K562 (cell line): ENCODE measurements at regions not wholly inside any gene's neighbourhood (a gene's known extent, or its start where the extent isn't known, plus 50 kb on each side); places are given as distances from the start of the nearest gene placed in this dataset.

Experiments
- ATAC-seq: fragments of 200-7000 bp; cut with Tn5 transposase; 3 replicates; pipeline ENCODE4 v1.9.1; 2020; ENCODE audit warnings: moderate library complexity
- BruUV-seq: library from RNA; stranded (reverse); fragments of 400-500 nt; replicated peaks from 2 replicates; lab custom pipeline; 2021; lab: Mats Ljungman, UMichigan
- CTCF ChIA-PET: fragments of 300-600 bp; formaldehyde crosslinking; extraction: SDS; loops from one replicate; lab custom pipeline; 2021; ENCODE audit warnings: low intra/inter-chr PET ratio; lab: Yijun Ruan, JAX
- POLR2A ChIA-PET: fragments of 300-600, 350-650 bp; sonication (Branson Sonifier 250); formaldehyde crosslinking; extraction: SDS; loops from one replicate; lab custom pipeline; 2021; ENCODE audit warnings: antibody characterized with exemption, inconsistent platforms; lab: Yijun Ruan, JAX
- DNase-seq, 4 experiments: peaks; one replicate each; pipeline versions ENCODE4 v3.0.0 to v3.0.0-alpha.2; 2011 to 2018; ENCODE audit warnings: low spot score in 3 of 4, mixed read lengths in 3 of 4; ENCODE audit errors: extremely low read depth in 1 of 4
- FAIRE-seq: peaks from 2 replicates; lab custom pipeline; 2011; peaks lifted over from hg19 to GRCh38; lab: Jason Lieb, UNC
- H2AFZ ChIP-seq: 2 replicates; pipeline ENCODE4 v1.6.0; 2011; ENCODE audit warnings: low read depth, low read length, control low read depth, inconsistent platforms
- H3K27ac ChIP-seq: fragments of 200-600 bp; 3 replicates; pipeline ENCODE4 v1.8.0; 2011; ENCODE audit warnings: low read depth, mild to moderate bottlenecking, control low read depth, inconsistent platforms, low read length, moderate library complexity, mixed read lengths; ENCODE audit errors: extremely low read depth
- H3K27me3 ChIP-seq, 2 experiments: fragments of 300-600 bp in 1 of 2; 2 replicates in 1 of 2; 3 replicates in 1 of 2; pipeline versions ENCODE4 v1.6.0 to v1.8.0; 2011; ENCODE audit warnings: inconsistent platforms in 2 of 2, low read length in 2 of 2, mild to moderate bottlenecking in 1 of 2, mixed read lengths in 1 of 2, moderate library complexity in 1 of 2; ENCODE audit not compliant: control insufficient read depth in 2 of 2, insufficient read depth in 2 of 2
- H3K36me3 ChIP-seq: fragments of 300-600 bp; 3 replicates; pipeline ENCODE4 v1.8.0; 2011; ENCODE audit warnings: mild to moderate bottlenecking, low read length, inconsistent platforms; ENCODE audit not compliant: control insufficient read depth, insufficient read depth
- H3K4me1 ChIP-seq, 2 experiments: fragments of 200-600 bp in 1 of 2; replicated peaks in 1 of 2; 2 replicates in 1 of 2; 3 replicates in 1 of 2; pipeline versions ENCODE4 v1.5.1 to v1.8.0; 2011; ENCODE audit warnings: inconsistent platforms in 2 of 2, low read length in 2 of 2, mild to moderate bottlenecking in 1 of 2, mixed read lengths in 1 of 2, moderate library complexity in 1 of 2; ENCODE audit not compliant: control insufficient read depth in 2 of 2, insufficient read depth in 2 of 2
- H3K4me2 ChIP-seq: 2 replicates; pipeline ENCODE4 v1.6.1; 2011; ENCODE audit warnings: low read length, control low read depth, inconsistent platforms, mixed read lengths; ENCODE audit not compliant: insufficient read depth
- H3K4me3 ChIP-seq: fragments of 200-600 bp; sonication (generic), shearing (Covaris generic); 2 replicates; pipeline ENCODE4 v1.5.1; 2016; ENCODE audit warnings: control low read depth, inconsistent platforms
- H3K79me2 ChIP-seq: fragments of 200-600 bp; 3 replicates; pipeline ENCODE4 v1.8.0; 2011; ENCODE audit warnings: low read length, inconsistent platforms; ENCODE audit not compliant: control insufficient read depth, insufficient read depth
- H3K9ac ChIP-seq, 2 experiments: 2 replicates each; pipeline versions ENCODE4 v1.6.0 to v1.6.1; 2011; ENCODE audit warnings: low read depth in 2 of 2, low read length in 2 of 2, control low read depth in 1 of 2, inconsistent platforms in 1 of 2, mild to moderate bottlenecking in 1 of 2, mixed read lengths in 1 of 2; ENCODE audit not compliant: insufficient read depth in 1 of 2
- H3K9me1 ChIP-seq: one replicate; pipeline ENCODE4 v1.6.0; 2011; ENCODE audit warnings: inconsistent platforms, mild to moderate bottlenecking, low read length, moderate library complexity; ENCODE audit not compliant: control insufficient read depth, insufficient read depth
- H3K9me3 ChIP-seq: replicated peaks from 2 replicates; pipeline ENCODE4 v1.5.1; 2011; ENCODE audit warnings: low read depth, low read length, inconsistent platforms; ENCODE audit not compliant: control insufficient read depth, insufficient read depth
- H4K20me1 ChIP-seq: replicated peaks from 2 replicates; pipeline ENCODE4 v1.6.1; 2011; ENCODE audit warnings: low read length, inconsistent platforms, mixed read lengths; ENCODE audit not compliant: control insufficient read depth, insufficient read depth
- DPF2 ChIP-seq: fragments of 450-650 bp; IDR thresholded peaks from 2 replicates; pipeline ENCODE4 v1.6.1; 2016
- ETS2 ChIP-seq: IDR thresholded peaks from 2 replicates; pipeline ENCODE4 v1.6.1; 2016; ENCODE audit warnings: borderline replicate concordance, missing genetic modification characterization, mild to moderate bottlenecking, moderate library complexity, missing compliant biosample characterization; ENCODE audit not compliant: poor library complexity, severe bottlenecking
- MYBL2 ChIP-seq, 2 experiments: fragments of 450-650 bp in 1 of 2; sonication (generic) in 1 of 2; formaldehyde crosslinking in 1 of 2; IDR thresholded peaks; 2 replicates each; pipeline versions ENCODE4 v1.6.1 to v1.8.1; 2017 to 2022; ENCODE audit warnings: borderline replicate concordance in 1 of 2, inconsistent platforms in 1 of 2, low read depth in 1 of 2, mild to moderate bottlenecking in 1 of 2, missing genetic modification reagents in 1 of 2, moderate library complexity in 1 of 2
- POLR2AphosphoS2 ChIP-seq: IDR thresholded peaks from 2 replicates; pipeline ENCODE4 v1.6.1; 2012; ENCODE audit warnings: low read length, improper control_type of control experiment
- PTTG1 ChIP-seq: fragments of 450-650 bp; IDR thresholded peaks from 2 replicates; pipeline ENCODE4 v1.6.1; 2016; ENCODE audit warnings: low read depth, mild to moderate bottlenecking, missing genetic modification characterization, missing compliant biosample characterization
- RREB1 ChIP-seq: fragments of 250-450 bp; sonication (Bioruptor Pico); IDR thresholded peaks from 2 replicates; pipeline ENCODE4 v1.4.0; 2020
- SMARCC2 ChIP-seq: fragments of 450-650 bp; IDR thresholded peaks from 2 replicates; pipeline ENCODE4 v1.6.1; 2017; ENCODE audit warnings: antibody characterized with exemption, moderate library complexity, mild to moderate bottlenecking, low read depth
- SRSF1 ChIP-seq: fragments of 200-400 bp; formaldehyde crosslinking; IDR thresholded peaks from 2 replicates; pipeline ENCODE4 v1.6.1; 2017; ENCODE audit warnings: mild to moderate bottlenecking, low read depth, low read length, moderate library complexity
- ZFX ChIP-seq: sonication (generic); formaldehyde crosslinking; IDR thresholded peaks from 2 replicates; pipeline ENCODE4 v1.8.0; 2022; ENCODE audit warnings: mild to moderate bottlenecking, missing genetic modification reagents, moderate library complexity
- ZNF263 ChIP-seq: sonication (generic); formaldehyde crosslinking; IDR thresholded peaks from 2 replicates; pipeline ENCODE4 v1.8.0; 2022; ENCODE audit warnings: mild to moderate bottlenecking, missing genetic modification reagents, borderline replicate concordance
- ZNF583 ChIP-seq: fragments of 250-450 bp; sonication (Bioruptor Pico); IDR thresholded peaks from 2 replicates; pipeline ENCODE4 v1.4.0; 2020
- WGBS: fragments of 100-300 bp; shearing (Covaris generic); methylation state at CpG from one replicate; pipeline ENCODE4 v1.1.6; 2016; ENCODE audit warnings: low coverage, mixed read lengths; ENCODE audit not compliant: insufficient coverage; ENCODE audit errors: missing lambda C conversion rate; 5-methylcytosine and 5-hydroxymethylcytosine counted together
- in situ Hi-C: fragments of 300-500 bp; cut with MboI; formaldehyde crosslinking; loops from 4 replicates; pipeline ENCODE4 v1.15.0; 2018; ENCODE audit warnings: inconsistent platforms, mixed read lengths
- intact Hi-C: fragments of 100-400 bp; cut with micrococcal nuclease; formaldehyde crosslinking; loops from 2 replicates; pipeline ENCODE4 v1.14.2; 2022
- TF ChIP-seq, protein P1 (sequence below): sonication (generic); formaldehyde crosslinking; IDR thresholded peaks from 2 replicates; pipeline ENCODE4 v1.8.0; 2022; ENCODE audit warnings: missing genetic modification reagents, mild to moderate bottlenecking, borderline replicate concordance
- TF ChIP-seq, protein P2 (sequence below): fragments of 250-450 bp; sonication (Bioruptor Pico); IDR thresholded peaks from 2 replicates; pipeline ENCODE4 v1.5.0; 2022; ENCODE audit warnings: mild to moderate bottlenecking

- 0% methylated on average over 1 of the region's 1 CpG for WGBS
- no peaks in the 10 kb centered on the region for H3K27me3 ChIP-seq
- CTCF ChIA-PET = no interaction called here
- TF ChIP-seq DPF2 (no peak), ETS2 (no peak), ZFX (CRISPR knock-in tag) (no peak), POLR2AphosphoS2 (no peak), RREB1 (CRISPR knock-in tag) (no peak), MYBL2 (IDR thresholded peaks at IDR 0.05; ENCODE audit: low read depth) (no peak), MYBL2 (CRISPR knock-in tag; IDR thresholded peaks at IDR 0.05; ENCODE audit: borderline replicate concordance) (no peak), ZNF583 (CRISPR knock-in tag) (no peak), SRSF1 (no peak), ZNF263 (CRISPR knock-in tag) (no peak), PTTG1 (no peak), SMARCC2 (no peak)
- TF ChIP-seq, protein P1, sequence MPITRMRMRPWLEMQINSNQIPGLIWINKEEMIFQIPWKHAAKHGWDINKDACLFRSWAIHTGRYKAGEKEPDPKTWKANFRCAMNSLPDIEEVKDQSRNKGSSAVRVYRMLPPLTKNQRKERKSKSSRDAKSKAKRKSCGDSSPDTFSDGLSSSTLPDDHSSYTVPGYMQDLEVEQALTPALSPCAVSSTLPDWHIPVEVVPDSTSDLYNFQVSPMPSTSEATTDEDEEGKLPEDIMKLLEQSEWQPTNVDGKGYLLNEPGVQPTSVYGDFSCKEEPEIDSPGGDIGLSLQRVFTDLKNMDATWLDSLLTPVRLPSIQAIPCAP (CRISPR knock-in tag) = no peak
- TF ChIP-seq, protein P2, sequence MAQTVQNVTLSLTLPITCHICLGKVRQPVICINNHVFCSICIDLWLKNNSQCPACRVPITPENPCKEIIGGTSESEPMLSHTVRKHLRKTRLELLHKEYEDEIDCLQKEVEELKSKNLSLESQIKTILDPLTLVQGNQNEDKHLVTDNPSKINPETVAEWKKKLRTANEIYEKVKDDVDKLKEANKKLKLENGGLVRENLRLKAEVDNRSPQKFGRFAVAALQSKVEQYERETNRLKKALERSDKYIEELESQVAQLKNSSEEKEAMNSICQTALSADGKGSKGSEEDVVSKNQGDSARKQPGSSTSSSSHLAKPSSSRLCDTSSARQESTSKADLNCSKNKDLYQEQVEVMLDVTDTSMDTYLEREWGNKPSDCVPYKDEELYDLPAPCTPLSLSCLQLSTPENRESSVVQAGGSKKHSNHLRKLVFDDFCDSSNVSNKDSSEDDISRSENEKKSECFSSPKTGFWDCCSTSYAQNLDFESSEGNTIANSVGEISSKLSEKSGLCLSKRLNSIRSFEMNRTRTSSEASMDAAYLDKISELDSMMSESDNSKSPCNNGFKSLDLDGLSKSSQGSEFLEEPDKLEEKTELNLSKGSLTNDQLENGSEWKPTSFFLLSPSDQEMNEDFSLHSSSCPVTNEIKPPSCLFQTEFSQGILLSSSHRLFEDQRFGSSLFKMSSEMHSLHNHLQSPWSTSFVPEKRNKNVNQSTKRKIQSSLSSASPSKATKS (CRISPR knock-in tag) = no peak
Observed at GRCh38 chr5:60183881-60184280, 290.4 kb upstream of the PDE4D start.

More at GRCh38 chr5:60183881-60184280, 290.4 kb upstream of the PDE4D start:
- H3K4me2 ChIP-seq = no peak overlapping the region
- FAIRE-seq (no peak), ATAC-seq (no peak), DNase-seq (no peak)
- no peaks in the 10 kb centered on the region for H3K36me3 ChIP-seq
- no peaks in the 10 kb centered on the region for H3K4me1 ChIP-seq
- H2AFZ ChIP-seq = no peak overlapping the region
- H3K9me3 ChIP-seq = no peaks in the 10 kb centered on the region
- no TSS peak for BruUV-seq
- in situ Hi-C loops = no loop called here
- no peaks in the 10 kb centered on the region for H3K79me2 ChIP-seq
- H3K27ac ChIP-seq = no peak overlapping the region
- H3K9ac ChIP-seq = no peak overlapping the region
- POLR2A ChIA-PET = no interaction called here
- no peak overlapping the region for H3K4me3 ChIP-seq
- H3K9me1 ChIP-seq = no peaks in the 10 kb centered on the region
- intact Hi-C loops = no loop called here
- H4K20me1 ChIP-seq = no peaks in the 10 kb centered on the region
